Prostate gland (tissue), 2 donors: ENCODE measurements at regions not wholly inside any gene's neighbourhood (a gene's known extent, or its start where the extent isn't known, plus 50 kb on each side); places are given as distances from the start of the nearest gene placed in this dataset.

ENCODE experiments used
- CTCF ChIP-seq, 4 experiments: fragments of 200-600 bp in 2 of 4; fragments of 450-650 bp in 2 of 4; sonication (generic) in 2 of 4; IDR thresholded peaks; 1 replicate in 3 of 4; 2 replicates in 1 of 4; pipeline ENCODE4 v1.5.1; 2016 to 2019; ENCODE audit warnings: antibody characterized with exemption in 4 of 4, mild to moderate bottlenecking in 2 of 4, moderate library complexity in 2 of 4
- POLR2AphosphoS5 ChIP-seq: sonication (generic); formaldehyde crosslinking; IDR thresholded peaks from one replicate; pipeline ENCODE4 v1.6.1; 2017; ENCODE audit warnings: antibody characterized with exemption

- no peak for TF ChIP-seq POLR2AphosphoS5
- TF ChIP-seq CTCF (IDR thresholded peaks at IDR 0.05), result no peak
Measured at GRCh38 chr4:18180122-18180521, 158.6 kb upstream of the LCORL start.
